SK-N-SH (cell line): ENCODE measurements at regions not wholly inside any gene's neighbourhood (a gene's known extent, or its start where the extent isn't known, plus 50 kb on each side); places are given as distances from the start of the nearest gene placed in this dataset.

Experiments used
- CTCF ChIP-seq: fragments of 200-600 bp; sonication (generic); IDR thresholded peaks from 2 replicates; pipeline ENCODE4 v1.6.1; 2017; ENCODE audit warnings: antibody characterized with exemption, mild to moderate bottlenecking, moderate library complexity
- EZH2phosphoT487 ChIP-seq: fragments of 200-600 bp; sonication (generic); IDR thresholded peaks from 2 replicates; pipeline ENCODE4 v1.6.1; 2017; ENCODE audit warnings: low read depth, mixed run types, mild to moderate bottlenecking, antibody characterized with exemption, moderate library complexity, borderline replicate concordance
- PBX3 ChIP-seq: IDR thresholded peaks from 2 replicates; pipeline ENCODE4; 2012
- POLR2AphosphoS5 ChIP-seq: IDR thresholded peaks from 2 replicates; pipeline ENCODE4 v1.6.1; 2012; ENCODE audit warnings: low read depth, low read length
- RFX5 ChIP-seq: IDR thresholded peaks from 2 replicates; pipeline ENCODE4 v1.6.1; 2012; ENCODE audit warnings: mild to moderate bottlenecking, improper control_type of control experiment, low read length
- TF ChIP-seq, protein P1 (sequence below): IDR thresholded peaks from 2 replicates; pipeline ENCODE4 v1.6.1; 2012; ENCODE audit warnings: mild to moderate bottlenecking, low read depth, low read length, moderate library complexity

DNA sequence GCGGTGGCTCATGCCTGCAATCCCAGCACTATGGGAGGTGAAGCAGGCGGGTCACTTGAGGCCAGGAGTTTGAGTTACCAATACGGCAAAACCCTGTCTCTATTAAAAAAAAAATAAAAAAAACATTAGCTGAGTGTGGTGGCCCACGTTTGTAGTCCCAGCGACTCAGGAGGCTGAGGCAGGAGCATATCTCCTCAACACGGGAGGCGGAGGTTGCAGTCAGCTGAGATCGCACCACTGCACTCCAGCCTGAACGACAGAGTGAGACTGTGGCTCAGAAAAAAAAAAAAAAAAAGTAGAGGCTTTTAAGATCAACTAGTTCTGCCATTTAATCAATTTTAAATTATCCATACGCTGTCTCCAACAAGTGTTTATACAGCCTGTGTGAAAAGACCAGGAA lies 1130.3 kb downstream of the PCDH9 start:
- TF ChIP-seq CTCF (no peak), EZH2phosphoT487 (no peak), POLR2AphosphoS5 (no peak), RFX5 (no peak), PBX3 (no peak)
- TF ChIP-seq, protein P1, sequence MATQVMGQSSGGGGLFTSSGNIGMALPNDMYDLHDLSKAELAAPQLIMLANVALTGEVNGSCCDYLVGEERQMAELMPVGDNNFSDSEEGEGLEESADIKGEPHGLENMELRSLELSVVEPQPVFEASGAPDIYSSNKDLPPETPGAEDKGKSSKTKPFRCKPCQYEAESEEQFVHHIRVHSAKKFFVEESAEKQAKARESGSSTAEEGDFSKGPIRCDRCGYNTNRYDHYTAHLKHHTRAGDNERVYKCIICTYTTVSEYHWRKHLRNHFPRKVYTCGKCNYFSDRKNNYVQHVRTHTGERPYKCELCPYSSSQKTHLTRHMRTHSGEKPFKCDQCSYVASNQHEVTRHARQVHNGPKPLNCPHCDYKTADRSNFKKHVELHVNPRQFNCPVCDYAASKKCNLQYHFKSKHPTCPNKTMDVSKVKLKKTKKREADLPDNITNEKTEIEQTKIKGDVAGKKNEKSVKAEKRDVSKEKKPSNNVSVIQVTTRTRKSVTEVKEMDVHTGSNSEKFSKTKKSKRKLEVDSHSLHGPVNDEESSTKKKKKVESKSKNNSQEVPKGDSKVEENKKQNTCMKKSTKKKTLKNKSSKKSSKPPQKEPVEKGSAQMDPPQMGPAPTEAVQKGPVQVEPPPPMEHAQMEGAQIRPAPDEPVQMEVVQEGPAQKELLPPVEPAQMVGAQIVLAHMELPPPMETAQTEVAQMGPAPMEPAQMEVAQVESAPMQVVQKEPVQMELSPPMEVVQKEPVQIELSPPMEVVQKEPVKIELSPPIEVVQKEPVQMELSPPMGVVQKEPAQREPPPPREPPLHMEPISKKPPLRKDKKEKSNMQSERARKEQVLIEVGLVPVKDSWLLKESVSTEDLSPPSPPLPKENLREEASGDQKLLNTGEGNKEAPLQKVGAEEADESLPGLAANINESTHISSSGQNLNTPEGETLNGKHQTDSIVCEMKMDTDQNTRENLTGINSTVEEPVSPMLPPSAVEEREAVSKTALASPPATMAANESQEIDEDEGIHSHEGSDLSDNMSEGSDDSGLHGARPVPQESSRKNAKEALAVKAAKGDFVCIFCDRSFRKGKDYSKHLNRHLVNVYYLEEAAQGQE = no peak
